SU-DHL-6 (cell line): ENCODE measurements at regions not wholly inside any gene's neighbourhood (a gene's known extent, or its start where the extent isn't known, plus 50 kb on each side); places are given as distances from the start of the nearest gene placed in this dataset.

Source experiments
- H2AFZ ChIP-seq: fragments of 200-600 bp; sonication (generic); 2 replicates; pipeline ENCODE4 v1.6.1; 2014; ENCODE audit warnings: low read depth, mild to moderate bottlenecking, moderate library complexity, mixed read lengths, antibody characterized with exemption, low read length; ENCODE audit not compliant: severe bottlenecking
- H3F3A ChIP-seq: fragments of 200-600 bp; shearing (Covaris generic); 2 replicates; pipeline ENCODE4 v1.6.0; 2016; ENCODE audit warnings: antibody characterized with exemption, mild to moderate bottlenecking; ENCODE audit not compliant: insufficient read depth
- H3K27ac ChIP-seq: fragments of 200-600 bp; sonication (generic); 2 replicates; pipeline ENCODE4 v1.5.1; 2016; ENCODE audit warnings: low read depth, mild to moderate bottlenecking, low read length, moderate library complexity, mixed read lengths
- H3K27me3 ChIP-seq: fragments of 200-600 bp; sonication (generic), shearing (Covaris generic); 2 replicates; pipeline ENCODE4 v1.6.0; 2014; ENCODE audit warnings: mild to moderate bottlenecking, low read length
- H3K36me3 ChIP-seq: fragments of 200-600 bp; sonication (generic); 2 replicates; pipeline ENCODE4 v1.6.1; 2014; ENCODE audit warnings: mild to moderate bottlenecking, low read length, mixed read lengths
- H3K4me2 ChIP-seq: fragments of 300-600, 200-600 bp; shearing (Covaris generic), sonication (generic); 2 replicates; pipeline ENCODE4 v1.6.0; 2014; ENCODE audit warnings: low read length, low read depth, mild to moderate bottlenecking; ENCODE audit not compliant: poor library complexity, severe bottlenecking
- H3K4me3 ChIP-seq: fragments of 200-600 bp; sonication (generic); 2 replicates; pipeline ENCODE4 v1.5.1; 2014; ENCODE audit warnings: antibody characterized with exemption, low read length, mild to moderate bottlenecking, mixed read lengths; ENCODE audit not compliant: insufficient read depth, poor library complexity, severe bottlenecking
- H3K79me2 ChIP-seq: fragments of 200-600 bp; sonication (generic); 2 replicates; pipeline ENCODE4 v1.6.1; 2014; ENCODE audit warnings: mild to moderate bottlenecking, low read length, moderate library complexity; ENCODE audit not compliant: insufficient read depth
- H3K9ac ChIP-seq: fragments of 200-600 bp; sonication (generic); 2 replicates; pipeline ENCODE4 v1.7.0; 2014; ENCODE audit warnings: mild to moderate bottlenecking, low read length
- H3K9me2 ChIP-seq: fragments of 200-600 bp; sonication (generic); replicated peaks from 2 replicates; pipeline ENCODE4 v1.6.1; 2014; ENCODE audit warnings: low read length; ENCODE audit not compliant: insufficient read depth
- H3K9me3 ChIP-seq: fragments of 200-600 bp; sonication (generic); 2 replicates; pipeline ENCODE4 v1.6.1; 2014; ENCODE audit warnings: low read length, mixed read lengths; ENCODE audit not compliant: insufficient read depth
- H4K20me1 ChIP-seq: fragments of 200-600 bp; sonication (generic); 2 replicates; pipeline ENCODE4 v1.6.1; 2014; ENCODE audit warnings: low read depth, mild to moderate bottlenecking, antibody characterized with exemption, low read length, moderate library complexity, mixed read lengths
- CTCF ChIP-seq: fragments of 200-600 bp; sonication (generic); IDR thresholded peaks from one replicate; pipeline ENCODE4 v1.5.1; 2017; ENCODE audit warnings: antibody characterized with exemption, mild to moderate bottlenecking, low read length, moderate library complexity; ENCODE audit not compliant: insufficient read depth, poor library complexity, severe bottlenecking
- EZH2phosphoT487 ChIP-seq: fragments of 200-600 bp; sonication (generic), shearing (Covaris generic); conservative IDR thresholded peaks from 2 replicates; pipeline ENCODE4 v1.6.1; 2018; ENCODE audit warnings: mild to moderate bottlenecking, antibody characterized with exemption, low read length, moderate library complexity, mixed read lengths

DNA sequence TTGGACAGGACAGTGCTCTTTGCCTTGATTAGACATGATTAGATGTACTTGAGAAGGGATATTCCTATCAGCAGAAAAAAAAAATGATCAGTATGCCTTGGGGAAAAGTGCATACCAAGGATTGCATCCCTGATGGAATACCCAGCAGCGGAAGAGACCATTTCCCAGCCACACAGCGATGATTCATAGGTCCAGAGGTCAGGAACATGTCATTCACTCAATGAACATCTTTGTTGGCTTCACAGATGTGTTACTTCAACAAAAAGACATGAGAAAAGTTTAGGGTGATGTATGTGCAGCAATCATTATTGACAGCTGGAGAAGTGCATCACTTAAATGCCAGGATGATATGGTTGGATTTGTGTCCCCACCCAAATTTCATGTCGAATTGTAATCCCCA is 293.5 kb downstream of the ZNF674 start:
- Histone ChIP-seq H3K79me2 (no peaks in the 10 kb centered on the region), H3K4me3 (no peak overlapping the region), H3F3A (no peaks in the 10 kb centered on the region), H3K4me2 (no peak overlapping the region), H3K36me3 (no peaks in the 10 kb centered on the region), H3K9me2 (no peaks in the 10 kb centered on the region), H3K9ac (no peak overlapping the region), H3K27ac (no peak overlapping the region), H2AFZ (no peak overlapping the region), H4K20me1 (no peaks in the 10 kb centered on the region), H3K27me3 (no peaks in the 10 kb centered on the region), H3K9me3 (no peaks in the 10 kb centered on the region)
- TF ChIP-seq EZH2phosphoT487 (no peak), CTCF (no peak)

DNA sequence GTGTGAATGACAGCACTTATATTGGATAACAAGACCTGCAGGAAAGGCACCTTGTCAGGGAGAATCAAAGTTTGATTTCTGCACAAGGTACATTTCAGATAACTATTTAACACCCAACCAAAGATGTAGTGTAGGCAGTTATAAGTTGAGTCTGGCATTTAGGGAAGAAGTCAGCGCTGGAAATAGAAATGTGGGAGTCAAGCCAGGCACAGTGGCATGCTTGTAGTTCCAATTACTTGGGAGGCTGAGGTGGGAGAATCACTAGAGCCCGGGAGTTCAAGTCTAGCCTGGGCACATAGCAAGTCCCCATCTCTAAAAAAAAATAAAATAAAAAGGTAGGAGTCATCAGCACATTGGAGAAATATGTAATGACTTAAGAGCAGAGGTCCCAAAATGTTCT is 295.1 kb downstream of the ZNF674 start:
- Histone ChIP-seq H3K27me3 (no peaks in the 10 kb centered on the region), H4K20me1 (no peaks in the 10 kb centered on the region), H3K9me2 (no peaks in the 10 kb centered on the region), H3K27ac (no peak overlapping the region), H3K9me3 (no peaks in the 10 kb centered on the region), H3K79me2 (no peaks in the 10 kb centered on the region), H3F3A (no peaks in the 10 kb centered on the region), H3K4me3 (no peak overlapping the region), H3K9ac (no peak overlapping the region), H3K4me2 (no peak overlapping the region), H3K36me3 (no peaks in the 10 kb centered on the region), H2AFZ (no peak overlapping the region)
- TF ChIP-seq CTCF (no peak), EZH2phosphoT487 (no peak)

- H3K79me2 ChIP-seq = no peaks in the 10 kb centered on the region
- no peaks in the 10 kb centered on the region for H3K27me3 ChIP-seq
- no peak overlapping the region for H2AFZ ChIP-seq
- no peaks in the 10 kb centered on the region for H3K9me2 ChIP-seq
- H3K4me2 ChIP-seq = no peak overlapping the region
- no peak overlapping the region for H3K9ac ChIP-seq
- H3K36me3 ChIP-seq = no peaks in the 10 kb centered on the region
- H4K20me1 ChIP-seq = no peaks in the 10 kb centered on the region
- no peaks in the 10 kb centered on the region for H3K9me3 ChIP-seq
- no peak for TF ChIP-seq CTCF
- TF ChIP-seq EZH2phosphoT487 = no peak
- H3F3A ChIP-seq = no peaks in the 10 kb centered on the region
- no peak overlapping the region for H3K4me3 ChIP-seq
- H3K27ac ChIP-seq = no peak overlapping the region
Observed at GRCh38 chrX:46247456-46247855, 297.8 kb downstream of the ZNF674 start.

GRCh38 chrX:46244451-46244850 is 300.8 kb downstream of the ZNF674 start:
- TF ChIP-seq EZH2phosphoT487 = no peak
- TF ChIP-seq CTCF = no peak
- no peak overlapping the region for H2AFZ ChIP-seq
- no peak overlapping the region for H3K9ac ChIP-seq
- no peaks in the 10 kb centered on the region for H3K9me3 ChIP-seq
- no peaks in the 10 kb centered on the region for H4K20me1 ChIP-seq
- H3K9me2 ChIP-seq = no peaks in the 10 kb centered on the region
- H3F3A ChIP-seq = no peaks in the 10 kb centered on the region
- H3K27ac ChIP-seq = no peak overlapping the region
- no peaks in the 10 kb centered on the region for H3K36me3 ChIP-seq
- H3K4me3 ChIP-seq = no peak overlapping the region
- H3K27me3 ChIP-seq = no peaks in the 10 kb centered on the region
- H3K79me2 ChIP-seq = no peaks in the 10 kb centered on the region
- H3K4me2 ChIP-seq = no peak overlapping the region
